H1 (cell line): ENCODE measurements at regions not wholly inside any gene's neighbourhood (a gene's known extent, or its start where the extent isn't known, plus 50 kb on each side); places are given as distances from the start of the nearest gene placed in this dataset.

Experiments
- CTCF ChIA-PET: fragments of 300-600 bp; sonication (Branson Sonifier 250); formaldehyde crosslinking; loops from one replicate; lab custom pipeline; 2021; ENCODE audit not compliant: partially characterized antibody; lab: Charles Lee
- POLR2A ChIA-PET: fragments of 300-600 bp; sonication (Branson Sonifier 250); formaldehyde crosslinking; loops from one replicate; lab custom pipeline; 2021; ENCODE audit warnings: inconsistent platforms; ENCODE audit not compliant: partially characterized antibody; lab: Charles Lee
- DNase-seq, 2 experiments: peaks; one replicate each; pipeline versions ENCODE4 v3.0.0 to v3.0.0-alpha.2; 2010 to 2022; ENCODE audit warnings: low spot score in 2 of 2, low read depth in 1 of 2, mixed read lengths in 1 of 2
- FAIRE-seq: peaks from 2 replicates; lab custom pipeline; 2011; peaks lifted over from hg19 to GRCh38; lab: Jason Lieb, UNC
- H2AFZ ChIP-seq: 2 replicates; pipeline ENCODE4 v1.8.1; 2012; ENCODE audit warnings: low read length, inconsistent platforms
- H2AK5ac ChIP-seq: 2 replicates; pipeline ENCODE4 v1.6.1; 2013; ENCODE audit warnings: low read depth, low read length
- H2BK120ac ChIP-seq: replicated peaks from 2 replicates; pipeline ENCODE3; 2013; ENCODE audit warnings: low read depth, low read length, inconsistent platforms
- H2BK12ac ChIP-seq: 2 replicates; pipeline ENCODE4 v1.6.1; 2013; ENCODE audit warnings: low read depth, low read length
- H2BK15ac ChIP-seq: 2 replicates; pipeline ENCODE4 v1.6.1; 2013; ENCODE audit warnings: low read length
- H2BK20ac ChIP-seq: 2 replicates; pipeline ENCODE4 v1.6.1; 2013; ENCODE audit warnings: low read length
- H2BK5ac ChIP-seq: 2 replicates; pipeline ENCODE4 v1.6.1; 2013; ENCODE audit warnings: low read depth, low read length
- H3K14ac ChIP-seq: 2 replicates; pipeline ENCODE4 v1.6.1; 2013; ENCODE audit warnings: inconsistent platforms; ENCODE audit not compliant: insufficient read length
- H3K18ac ChIP-seq: 2 replicates; pipeline ENCODE4 v1.6.1; 2013; ENCODE audit warnings: low read length; ENCODE audit errors: extremely low read depth
- H3K23ac ChIP-seq: 2 replicates; pipeline ENCODE4 v1.6.1; 2013; ENCODE audit warnings: inconsistent platforms; ENCODE audit not compliant: insufficient read length
- H3K23me2 ChIP-seq: 2 replicates; pipeline ENCODE4 v1.6.1; 2013; ENCODE audit warnings: low read depth, low read length
- H3K27ac ChIP-seq: 2 replicates; pipeline ENCODE4 v1.6.1; 2011; ENCODE audit warnings: low read depth, low read length, inconsistent platforms
- H3K27me3 ChIP-seq, 4 experiments: replicated peaks in 1 of 4; 1 replicate in 1 of 4; 2 replicates in 3 of 4; pipeline versions ENCODE4 v1.6.1 to v1.8.1; 2011 to 2013; ENCODE audit warnings: low read length in 3 of 4, mild to moderate bottlenecking in 3 of 4, inconsistent platforms in 2 of 4, mixed read lengths in 2 of 4, moderate library complexity in 1 of 4; ENCODE audit not compliant: control insufficient read depth in 3 of 4, insufficient read depth in 3 of 4; ENCODE audit errors: extremely low read depth in 1 of 4
- H3K36me3 ChIP-seq, 4 experiments: 2 replicates each; pipeline versions ENCODE4 v1.6.1 to v1.8.1; 2011 to 2013; ENCODE audit warnings: mild to moderate bottlenecking in 4 of 4, low read length in 3 of 4, moderate library complexity in 2 of 4, control low read depth in 1 of 4, inconsistent platforms in 1 of 4; ENCODE audit not compliant: insufficient read depth in 4 of 4, control insufficient read depth in 2 of 4
- H3K4ac ChIP-seq: replicated peaks from 2 replicates; pipeline ENCODE3; 2013; ENCODE audit warnings: low read length, low read depth, mixed read lengths, inconsistent platforms; ENCODE audit not compliant: insufficient read length
- H3K4me1 ChIP-seq, 4 experiments: replicated peaks in 1 of 4; 1 replicate in 1 of 4; 2 replicates in 3 of 4; pipeline versions ENCODE4 v1.6.1 to v1.8.1; 2011 to 2013; ENCODE audit warnings: low read length in 3 of 4, inconsistent platforms in 2 of 4, mixed read lengths in 1 of 4; ENCODE audit not compliant: insufficient read depth in 4 of 4, control insufficient read depth in 3 of 4
- H3K4me2 ChIP-seq, 2 experiments: 2 replicates each; pipeline versions ENCODE4 v1.6.1 to v1.8.1; 2011 to 2013; ENCODE audit warnings: low read depth in 2 of 2, low read length in 2 of 2, control low read depth in 1 of 2, inconsistent platforms in 1 of 2, mild to moderate bottlenecking in 1 of 2; ENCODE audit not compliant: insufficient read depth in 1 of 2
- H3K4me3 ChIP-seq, 4 experiments: fragments of 200-600, 300-600 bp in 1 of 4; sonication (generic), shearing (Covaris generic), sonication (Bioruptor Twin) in 1 of 4; 2 replicates each; pipeline versions ENCODE4 v1.5.1 to v1.8.1; 2011 to 2016; ENCODE audit warnings: low read length in 4 of 4, low read depth in 3 of 4, control low read depth in 2 of 4, inconsistent platforms in 2 of 4, mild to moderate bottlenecking in 2 of 4, mixed read lengths in 1 of 4, moderate library complexity in 1 of 4; ENCODE audit not compliant: insufficient read depth in 2 of 4; ENCODE audit errors: extremely low read depth in 1 of 4
- H3K56ac ChIP-seq: replicated peaks from 2 replicates; pipeline ENCODE3; 2013; ENCODE audit warnings: low read depth, mild to moderate bottlenecking, mixed read lengths, low read length, inconsistent platforms; ENCODE audit not compliant: insufficient read length
- H3K79me1 ChIP-seq: 2 replicates; pipeline ENCODE4 v1.6.1; 2013; ENCODE audit warnings: low read depth, low read length, control low read depth
- H3K79me2 ChIP-seq, 2 experiments: 2 replicates each; pipeline versions ENCODE4 v1.6.1 to v1.8.1; 2012 to 2013; ENCODE audit warnings: low read length in 2 of 2, mild to moderate bottlenecking in 2 of 2, inconsistent platforms in 1 of 2; ENCODE audit not compliant: insufficient read depth in 2 of 2, control insufficient read depth in 1 of 2
- H3K9ac ChIP-seq, 4 experiments: replicated peaks in 1 of 4; 1 replicate in 1 of 4; 2 replicates in 3 of 4; pipeline versions ENCODE4 v1.6.1 to v1.8.1; 2011 to 2013; ENCODE audit warnings: low read depth in 3 of 4, low read length in 3 of 4, control low read depth in 2 of 4, mild to moderate bottlenecking in 2 of 4, moderate library complexity in 2 of 4, inconsistent platforms in 1 of 4; ENCODE audit errors: extremely low read depth in 1 of 4
- H3K9me3 ChIP-seq, 2 experiments: 2 replicates each; pipeline versions ENCODE4 v1.6.1 to v1.8.1; 2012 to 2013; ENCODE audit warnings: mild to moderate bottlenecking in 2 of 2, moderate library complexity in 2 of 2, control low read depth in 1 of 2, inconsistent platforms in 1 of 2, low read depth in 1 of 2, low read length in 1 of 2, mixed read lengths in 1 of 2; ENCODE audit not compliant: insufficient read depth in 2 of 2
- H4K20me1 ChIP-seq, 2 experiments: replicated peaks in 1 of 2; 2 replicates each; pipeline versions ENCODE3 to v1.8.1; 2011 to 2013; ENCODE audit warnings: inconsistent platforms in 2 of 2, low read length in 2 of 2, mild to moderate bottlenecking in 1 of 2; ENCODE audit not compliant: insufficient read depth in 2 of 2, control insufficient read depth in 1 of 2
- H4K5ac ChIP-seq: 2 replicates; pipeline ENCODE4 v1.6.1; 2013; ENCODE audit warnings: low read length, low read depth, mixed read lengths, inconsistent platforms; ENCODE audit not compliant: insufficient read length
- H4K8ac ChIP-seq: 2 replicates; pipeline ENCODE4 v1.8.0; 2013; ENCODE audit warnings: mild to moderate bottlenecking, moderate library complexity, low read length, inconsistent platforms; ENCODE audit not compliant: insufficient read depth; ENCODE audit errors: extremely low read depth
- H4K91ac ChIP-seq: replicated peaks from 2 replicates; pipeline ENCODE3; 2013; ENCODE audit warnings: low read length, mixed read lengths, inconsistent platforms; ENCODE audit not compliant: insufficient read length
- KDM1A ChIP-seq: fragments of 200-600, 300-600 bp; sonication (generic); IDR thresholded peaks from 2 replicates; pipeline ENCODE4 v1.7.1; 2016; ENCODE audit warnings: mild to moderate bottlenecking, low read length, borderline replicate concordance
- SAP30 ChIP-seq: fragments of 300-600 bp; sonication (generic); IDR thresholded peaks from 2 replicates; pipeline ENCODE4 v1.7.1; 2012; ENCODE audit warnings: low read length, moderate library complexity, mild to moderate bottlenecking, inconsistent platforms; ENCODE audit not compliant: insufficient read depth, insufficient replicate concordance
- SIN3A ChIP-seq, 2 experiments: IDR thresholded peaks in 1 of 2; conservative IDR thresholded peaks in 1 of 2; 2 replicates each; pipeline ENCODE4 v1.6.1; 2011 to 2012; ENCODE audit warnings: low read length in 2 of 2, improper control_type of control experiment in 1 of 2, low read depth in 1 of 2, mild to moderate bottlenecking in 1 of 2
- WGBS, 2 experiments: shearing (Covaris generic) in 1 of 2; methylation state at CpG; one replicate each; pipeline versions ENCODE4 v1.1.6 to v1.1.7; 2013 to 2015; ENCODE audit warnings: low lambda C conversion rate in 2 of 2, mixed read lengths in 2 of 2, inconsistent platforms in 1 of 2, low coverage in 1 of 2, missing lambda C conversion rate in 1 of 2; ENCODE audit not compliant: insufficient replicate concordance in 2 of 2, insufficient coverage in 1 of 2, insufficient read length in 1 of 2; ENCODE audit errors: extremely low coverage in 1 of 2, missing lambda C conversion rate in 1 of 2; 5-methylcytosine and 5-hydroxymethylcytosine counted together

DNA sequence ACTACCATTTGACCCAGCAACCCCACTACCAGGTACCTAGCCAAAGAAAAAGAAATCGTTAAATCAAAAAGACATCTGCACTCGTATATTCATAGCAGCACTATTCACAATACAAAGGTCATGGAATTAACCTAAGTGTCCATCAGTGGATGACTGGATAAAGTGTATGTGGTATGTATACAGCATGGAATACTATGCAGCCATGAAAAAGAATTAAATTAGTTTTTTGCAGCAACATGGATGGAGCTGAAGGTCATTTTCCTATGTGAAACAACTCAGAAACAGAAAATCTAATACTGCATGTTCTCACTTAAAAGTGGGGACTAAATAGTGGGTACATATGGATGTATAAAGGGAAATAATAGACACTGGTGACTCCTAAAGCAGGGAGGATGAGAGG is 175.2 kb downstream of the ZIC4 start:
- Histone ChIP-seq H4K20me1 (no peaks in the 10 kb centered on the region), H3K18ac (no peak overlapping the region), H3K27me3 (no peaks in the 10 kb centered on the region), H3K4me1 (no peaks in the 10 kb centered on the region), H3K4me3 (no peak overlapping the region), H2BK5ac (no peak overlapping the region), H3K9me3 (no peaks in the 10 kb centered on the region), H2BK120ac (no peak overlapping the region), H2AFZ (no peak overlapping the region), H3K56ac (no peak overlapping the region), H3K14ac (no peak overlapping the region), H3K27ac (no peak overlapping the region), H3K23me2 (no peaks in the 10 kb centered on the region), H3K79me2 (no peaks in the 10 kb centered on the region), H2BK20ac (no peak overlapping the region), H3K36me3 (no peaks in the 10 kb centered on the region), H4K5ac (no peak overlapping the region), H3K9ac (no peak overlapping the region), H4K91ac (no peak overlapping the region), H2BK12ac (no peak overlapping the region), H3K79me1 (no peaks in the 10 kb centered on the region), H3K4me2 (no peak overlapping the region), H2BK15ac (no peak overlapping the region), H3K23ac (no peak overlapping the region), H3K4ac (no peak overlapping the region), H4K8ac (no peak overlapping the region), H2AK5ac (no peak overlapping the region)
- FAIRE-seq (no peak), DNase-seq (no peak)
- ChIA-PET POLR2A (interaction anchor here (0.7 kb wide), 1 partner anchor 122 kb away, joined by 3 read pairs; no protein-coding TSS in a partner anchor), CTCF (no interaction called here)
- TF ChIP-seq SAP30 (no peak), KDM1A (peak; percentile 69; the same call in 1 of the 2 replicates), SIN3A (conservative IDR thresholded peaks at IDR 0.05 in 1 of 2, IDR thresholded peaks at IDR 0.05 in 1 of 2; ENCODE audit: low read depth in 1 of 2, low read length in 2 of 2) (no peak)
- whole genome bisulfite sequencing, 2 experiments = 88% methylated on average over 2 of the region's 2 CpGs; no CpG with 5 or more reads in 1 of the 2 experiments
